GM18867 (cell line): ENCODE measurements at regions not wholly inside any gene's neighbourhood (a gene's known extent, or its start where the extent isn't known, plus 50 kb on each side); places are given as distances from the start of the nearest gene placed in this dataset.

Experiments
- ATAC-seq: cut with Tn5 transposase; IDR thresholded peaks from one replicate; pipeline ENCODE4 v1.9.1; 2021; ENCODE audit warnings: mild to moderate bottlenecking, moderate library complexity; ENCODE audit not compliant: unreplicated experiment

GRCh38 chr4:54793856-54794422, 136.2 kb downstream of the KIT start:
- ATAC-seq = no peak
